GM23338 (cell line): ENCODE measurements at regions not wholly inside any gene's neighbourhood (a gene's known extent, or its start where the extent isn't known, plus 50 kb on each side); places are given as distances from the start of the nearest gene placed in this dataset.

Experiments used
- ATAC-seq: fragments of 200-7000 bp; cut with Tn5 transposase; 3 replicates; pipeline ENCODE4 v1.9.1; 2020
- DNase-seq: peaks from one replicate; pipeline ENCODE4 v3.0.0-alpha.2; 2015; ENCODE audit warnings: low spot score
- H2AFZ ChIP-seq: fragments of 200-600 bp; sonication (generic); 2 replicates; pipeline ENCODE4 v1.8.0; 2016; ENCODE audit warnings: antibody characterized with exemption, mild to moderate bottlenecking, moderate library complexity
- H3F3A ChIP-seq: fragments of 200-600 bp; sonication (generic); replicated peaks from 2 replicates; pipeline ENCODE4 v1.8.0; 2017; ENCODE audit warnings: antibody characterized with exemption, mixed run types, low read depth
- H3K27ac ChIP-seq: fragments of 200-600 bp; sonication (generic); 2 replicates; pipeline ENCODE4 v1.6.1; 2016; ENCODE audit warnings: low read depth
- H3K27me3 ChIP-seq: fragments of 200-600 bp; sonication (generic); 2 replicates; pipeline ENCODE4 v1.8.0; 2016; ENCODE audit warnings: mild to moderate bottlenecking, mixed run types, moderate library complexity; ENCODE audit not compliant: insufficient read depth
- H3K36me3 ChIP-seq: fragments of 200-600 bp; sonication (generic); 2 replicates; pipeline ENCODE4 v1.8.0; 2016; ENCODE audit warnings: mild to moderate bottlenecking; ENCODE audit not compliant: insufficient read depth
- H3K4me1 ChIP-seq: fragments of 200-600 bp; sonication (generic); 2 replicates; pipeline ENCODE4 v1.8.0; 2016; ENCODE audit warnings: mild to moderate bottlenecking, moderate library complexity; ENCODE audit not compliant: insufficient read depth
- H3K4me2 ChIP-seq: fragments of 200-600 bp; sonication (generic); 2 replicates; pipeline ENCODE4 v1.7.1; 2017; ENCODE audit warnings: mixed run types
- H3K4me3 ChIP-seq: fragments of 200-600 bp; sonication (generic); 2 replicates; pipeline ENCODE4 v1.6.1; 2016; ENCODE audit warnings: mixed run types
- H3K79me2 ChIP-seq: fragments of 200-600 bp; sonication (generic); replicated peaks from 2 replicates; pipeline ENCODE4 v1.8.0; 2017; ENCODE audit warnings: mild to moderate bottlenecking; ENCODE audit not compliant: insufficient read depth
- H3K9me2 ChIP-seq: fragments of 200-600 bp; sonication (generic); 2 replicates; pipeline ENCODE4 v1.8.0; 2017; ENCODE audit not compliant: insufficient read depth
- H4K20me1 ChIP-seq: fragments of 200-600 bp; sonication (generic); replicated peaks from 2 replicates; pipeline ENCODE4 v1.8.0; 2017; ENCODE audit warnings: mild to moderate bottlenecking; ENCODE audit not compliant: insufficient read depth
- H3K27ac Mint-ChIP-seq: 2 replicates; pipeline ENCODE4 v1.8.0; 2020; ENCODE audit warnings: inconsistent platforms, mild to moderate bottlenecking, moderate library complexity, mixed read lengths
- H3K27me3 Mint-ChIP-seq: 3 replicates; pipeline ENCODE4 v1.8.0; 2022; ENCODE audit warnings: low read depth, mild to moderate bottlenecking, moderate library complexity, mixed read lengths, inconsistent platforms; ENCODE audit not compliant: insufficient read depth, poor library complexity
- H3K36me3 Mint-ChIP-seq: 3 replicates; pipeline ENCODE4 v1.8.0; 2021; ENCODE audit warnings: low read depth, mild to moderate bottlenecking, inconsistent platforms, moderate library complexity, mixed read lengths
- H3K4me1 Mint-ChIP-seq: 3 replicates; pipeline ENCODE4 v1.8.0; 2020; ENCODE audit warnings: mild to moderate bottlenecking, inconsistent platforms, mixed read lengths
- H3K4me3 Mint-ChIP-seq: 3 replicates; pipeline ENCODE4 v1.8.0; 2021; ENCODE audit warnings: moderate library complexity, mild to moderate bottlenecking, inconsistent platforms, mixed read lengths
- H3K9me3 Mint-ChIP-seq: 3 replicates; pipeline ENCODE4 v1.8.0; 2020; ENCODE audit warnings: moderate library complexity, mild to moderate bottlenecking, inconsistent platforms, mixed read lengths
- CREB1 ChIP-seq: fragments of 250-450 bp; sonication (Bioruptor Pico); IDR thresholded peaks from 2 replicates; pipeline ENCODE4 v1.5.0; 2020; ENCODE audit warnings: low read depth, mild to moderate bottlenecking, moderate library complexity
- EZH2 ChIP-seq: fragments of 200-600 bp; sonication (generic); IDR thresholded peaks from one replicate; pipeline ENCODE4 v1.8.0; 2017; ENCODE audit warnings: antibody characterized with exemption, mild to moderate bottlenecking, low read depth; ENCODE audit not compliant: unreplicated experiment
- JUNB ChIP-seq: IDR thresholded peaks from one replicate; pipeline ENCODE4 v1.6.1; 2016; ENCODE audit warnings: antibody characterized with exemption; ENCODE audit not compliant: unreplicated experiment
- NANOG ChIP-seq: IDR thresholded peaks from 2 replicates; pipeline ENCODE4 v1.6.1; 2016; ENCODE audit warnings: antibody characterized with exemption, borderline replicate concordance
- POLR2AphosphoS5 ChIP-seq: IDR thresholded peaks from 2 replicates; pipeline ENCODE4 v1.6.1; 2016; ENCODE audit warnings: antibody characterized with exemption, low read depth
- STAT1 ChIP-seq: IDR thresholded peaks from one replicate; pipeline ENCODE4 v1.6.1; 2016; ENCODE audit warnings: antibody characterized with exemption; ENCODE audit not compliant: unreplicated experiment
- ZNF114 ChIP-seq: fragments of 250-450 bp; sonication (Bioruptor Pico); IDR thresholded peaks from 2 replicates; pipeline ENCODE4 v1.5.0; 2020; ENCODE audit warnings: mild to moderate bottlenecking, moderate library complexity
- ZNF331 ChIP-seq: fragments of 250-450 bp; sonication (Bioruptor Pico); IDR thresholded peaks from 2 replicates; pipeline ENCODE4 v1.5.0; 2020; ENCODE audit warnings: low read depth, mild to moderate bottlenecking, moderate library complexity
- ZNF462 ChIP-seq: fragments of 250-450 bp; sonication (Bioruptor Pico); IDR thresholded peaks from 2 replicates; pipeline ENCODE4 v1.5.0; 2020; ENCODE audit warnings: mild to moderate bottlenecking, moderate library complexity
- TF ChIP-seq, protein P1 (sequence below): IDR thresholded peaks from 2 replicates; pipeline ENCODE4 v1.6.1; 2016; ENCODE audit warnings: antibody characterized with exemption
- TF ChIP-seq, protein P2 (sequence below): IDR thresholded peaks from one replicate; pipeline ENCODE4 v1.6.1; 2018; ENCODE audit warnings: antibody characterized with exemption; ENCODE audit not compliant: unreplicated experiment
- TF ChIP-seq, protein P3 (sequence below), 2 experiments: fragments of 200-600 bp in 1 of 2; sonication (generic) in 1 of 2; conservative IDR thresholded peaks; 2 replicates each; pipeline versions ENCODE4 v1.5.1 to v1.6.1; 2016 to 2017; ENCODE audit warnings: antibody characterized with exemption in 2 of 2, low read depth in 2 of 2, mild to moderate bottlenecking in 2 of 2, moderate library complexity in 1 of 2

DNA sequence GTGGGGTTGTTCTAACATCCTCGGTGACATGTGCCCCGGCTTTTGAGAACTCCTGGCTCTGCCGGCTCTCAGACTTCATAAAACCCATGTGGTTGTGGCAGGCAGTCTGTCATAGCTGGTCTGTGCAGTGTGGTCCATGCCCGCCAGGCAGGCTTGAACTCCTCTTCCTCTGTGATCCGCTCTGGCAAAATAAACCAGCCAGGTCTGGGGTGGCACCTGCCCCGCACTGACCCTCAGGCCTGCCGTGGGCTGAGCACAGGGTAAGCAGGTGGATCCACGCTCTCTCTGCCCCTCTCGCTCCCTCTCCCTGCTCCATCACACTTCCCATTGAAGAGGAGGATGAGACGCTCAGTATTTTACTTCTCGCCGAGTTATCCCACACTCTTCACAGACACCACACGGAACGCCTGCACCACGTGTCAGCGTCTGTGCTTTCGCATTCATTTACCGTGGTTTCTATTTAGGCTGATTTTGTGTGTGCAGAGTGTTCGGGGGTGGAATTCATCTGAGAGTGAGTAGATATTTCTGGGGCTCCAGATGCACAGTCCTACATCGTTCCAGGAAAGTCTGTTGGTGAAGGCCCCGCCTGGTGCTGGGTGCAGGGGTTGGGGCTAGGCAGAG lies 56.4 kb downstream of the RTP5 start:
- Histone ChIP-seq H4K20me1 (no peaks in the 10 kb centered on the region), H3F3A (no peaks in the 10 kb centered on the region), H3K79me2 (no peaks in the 10 kb centered on the region), H3K27ac (no peak overlapping the region), H3K36me3 (no peaks in the 10 kb centered on the region), H3K4me1 (no peaks in the 10 kb centered on the region), H3K4me2 (no peak overlapping the region), H3K9me2 (no peaks in the 10 kb centered on the region), H3K27me3 (no peaks in the 10 kb centered on the region), H3K4me3 (no peak overlapping the region), H2AFZ (no peak overlapping the region)
- TF ChIP-seq ZNF331 (CRISPR knock-in tag) (no peak), ZNF462 (CRISPR knock-in tag) (no peak), NANOG (no peak), POLR2AphosphoS5 (no peak), STAT1 (no peak), EZH2 (no peak), CREB1 (no peak), JUNB (no peak), ZNF114 (no peak)
- TF ChIP-seq, protein P1, sequence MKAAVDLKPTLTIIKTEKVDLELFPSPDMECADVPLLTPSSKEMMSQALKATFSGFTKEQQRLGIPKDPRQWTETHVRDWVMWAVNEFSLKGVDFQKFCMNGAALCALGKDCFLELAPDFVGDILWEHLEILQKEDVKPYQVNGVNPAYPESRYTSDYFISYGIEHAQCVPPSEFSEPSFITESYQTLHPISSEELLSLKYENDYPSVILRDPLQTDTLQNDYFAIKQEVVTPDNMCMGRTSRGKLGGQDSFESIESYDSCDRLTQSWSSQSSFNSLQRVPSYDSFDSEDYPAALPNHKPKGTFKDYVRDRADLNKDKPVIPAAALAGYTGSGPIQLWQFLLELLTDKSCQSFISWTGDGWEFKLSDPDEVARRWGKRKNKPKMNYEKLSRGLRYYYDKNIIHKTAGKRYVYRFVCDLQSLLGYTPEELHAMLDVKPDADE = no peak
- TF ChIP-seq, protein P2, sequence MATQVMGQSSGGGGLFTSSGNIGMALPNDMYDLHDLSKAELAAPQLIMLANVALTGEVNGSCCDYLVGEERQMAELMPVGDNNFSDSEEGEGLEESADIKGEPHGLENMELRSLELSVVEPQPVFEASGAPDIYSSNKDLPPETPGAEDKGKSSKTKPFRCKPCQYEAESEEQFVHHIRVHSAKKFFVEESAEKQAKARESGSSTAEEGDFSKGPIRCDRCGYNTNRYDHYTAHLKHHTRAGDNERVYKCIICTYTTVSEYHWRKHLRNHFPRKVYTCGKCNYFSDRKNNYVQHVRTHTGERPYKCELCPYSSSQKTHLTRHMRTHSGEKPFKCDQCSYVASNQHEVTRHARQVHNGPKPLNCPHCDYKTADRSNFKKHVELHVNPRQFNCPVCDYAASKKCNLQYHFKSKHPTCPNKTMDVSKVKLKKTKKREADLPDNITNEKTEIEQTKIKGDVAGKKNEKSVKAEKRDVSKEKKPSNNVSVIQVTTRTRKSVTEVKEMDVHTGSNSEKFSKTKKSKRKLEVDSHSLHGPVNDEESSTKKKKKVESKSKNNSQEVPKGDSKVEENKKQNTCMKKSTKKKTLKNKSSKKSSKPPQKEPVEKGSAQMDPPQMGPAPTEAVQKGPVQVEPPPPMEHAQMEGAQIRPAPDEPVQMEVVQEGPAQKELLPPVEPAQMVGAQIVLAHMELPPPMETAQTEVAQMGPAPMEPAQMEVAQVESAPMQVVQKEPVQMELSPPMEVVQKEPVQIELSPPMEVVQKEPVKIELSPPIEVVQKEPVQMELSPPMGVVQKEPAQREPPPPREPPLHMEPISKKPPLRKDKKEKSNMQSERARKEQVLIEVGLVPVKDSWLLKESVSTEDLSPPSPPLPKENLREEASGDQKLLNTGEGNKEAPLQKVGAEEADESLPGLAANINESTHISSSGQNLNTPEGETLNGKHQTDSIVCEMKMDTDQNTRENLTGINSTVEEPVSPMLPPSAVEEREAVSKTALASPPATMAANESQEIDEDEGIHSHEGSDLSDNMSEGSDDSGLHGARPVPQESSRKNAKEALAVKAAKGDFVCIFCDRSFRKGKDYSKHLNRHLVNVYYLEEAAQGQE = no peak
- TF ChIP-seq, protein P3, sequence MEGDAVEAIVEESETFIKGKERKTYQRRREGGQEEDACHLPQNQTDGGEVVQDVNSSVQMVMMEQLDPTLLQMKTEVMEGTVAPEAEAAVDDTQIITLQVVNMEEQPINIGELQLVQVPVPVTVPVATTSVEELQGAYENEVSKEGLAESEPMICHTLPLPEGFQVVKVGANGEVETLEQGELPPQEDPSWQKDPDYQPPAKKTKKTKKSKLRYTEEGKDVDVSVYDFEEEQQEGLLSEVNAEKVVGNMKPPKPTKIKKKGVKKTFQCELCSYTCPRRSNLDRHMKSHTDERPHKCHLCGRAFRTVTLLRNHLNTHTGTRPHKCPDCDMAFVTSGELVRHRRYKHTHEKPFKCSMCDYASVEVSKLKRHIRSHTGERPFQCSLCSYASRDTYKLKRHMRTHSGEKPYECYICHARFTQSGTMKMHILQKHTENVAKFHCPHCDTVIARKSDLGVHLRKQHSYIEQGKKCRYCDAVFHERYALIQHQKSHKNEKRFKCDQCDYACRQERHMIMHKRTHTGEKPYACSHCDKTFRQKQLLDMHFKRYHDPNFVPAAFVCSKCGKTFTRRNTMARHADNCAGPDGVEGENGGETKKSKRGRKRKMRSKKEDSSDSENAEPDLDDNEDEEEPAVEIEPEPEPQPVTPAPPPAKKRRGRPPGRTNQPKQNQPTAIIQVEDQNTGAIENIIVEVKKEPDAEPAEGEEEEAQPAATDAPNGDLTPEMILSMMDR (conservative IDR thresholded peaks at IDR 0.05; ENCODE audit: low read depth in 2 of 2) = no peak
- peaks cover 12% of the 10 kb centered on the region; the same call in 2 of the 3 replicates for H3K4me1 Mint-ChIP-seq
- no peak for ATAC-seq
- no peaks in the 10 kb centered on the region for H3K36me3 Mint-ChIP-seq
- H3K27me3 Mint-ChIP-seq = peaks cover 2% of the 10 kb centered on the region
- no peak for DNase-seq
- H3K4me3 Mint-ChIP-seq = no peak overlapping the region
- no peak overlapping the region for H3K27ac Mint-ChIP-seq
- H3K9me3 Mint-ChIP-seq = no peaks in the 10 kb centered on the region
